Liver (tissue), 3 donors: ENCODE measurements at regions not wholly inside any gene's neighbourhood (a gene's known extent, or its start where the extent isn't known, plus 50 kb on each side); places are given as distances from the start of the nearest gene placed in this dataset.

ENCODE experiments used
- ATF3 ChIP-seq: IDR thresholded peaks from 2 replicates; pipeline ENCODE4 v1.6.1; 2016; ENCODE audit warnings: antibody characterized with exemption
- CTCF ChIP-seq: fragments of 150-350 bp; IDR thresholded peaks from 2 replicates; pipeline ENCODE4 v1.5.1; 2017; ENCODE audit warnings: improper control_type of control experiment, low read depth, low read length; ENCODE audit not compliant: missing input control
- FOXA1 ChIP-seq: IDR thresholded peaks from 2 replicates; pipeline ENCODE4 v1.6.1; 2016; ENCODE audit warnings: antibody characterized with exemption
- HNF4A ChIP-seq, 2 donors: conservative IDR thresholded peaks; 2 replicates each; pipeline ENCODE4 v1.6.1; 2016; ENCODE audit warnings: antibody characterized with exemption in 2 of 2, mild to moderate bottlenecking in 2 of 2
- JUND ChIP-seq, 2 donors: IDR thresholded peaks; 2 replicates each; pipeline ENCODE4 v1.6.1; 2016; ENCODE audit warnings: antibody characterized with exemption in 2 of 2
- MAX ChIP-seq: IDR thresholded peaks from 2 replicates; pipeline ENCODE4 v1.6.1; 2016; ENCODE audit warnings: antibody characterized with exemption
- RAD21 ChIP-seq, 2 donors: IDR thresholded peaks; 2 replicates each; pipeline ENCODE4 v1.6.1; 2016; ENCODE audit warnings: antibody characterized with exemption in 2 of 2, mild to moderate bottlenecking in 2 of 2
- REST ChIP-seq: IDR thresholded peaks from 2 replicates; pipeline ENCODE4 v1.6.1; 2016; ENCODE audit warnings: antibody characterized with exemption, mild to moderate bottlenecking
- SP1 ChIP-seq: IDR thresholded peaks from 2 replicates; pipeline ENCODE4 v1.6.1; 2018; ENCODE audit warnings: antibody characterized with exemption, mild to moderate bottlenecking
- TAF1 ChIP-seq: conservative IDR thresholded peaks from 2 replicates; pipeline ENCODE4 v1.6.1; 2016; ENCODE audit warnings: antibody characterized with exemption, mild to moderate bottlenecking
- YY1 ChIP-seq: IDR thresholded peaks from 2 replicates; pipeline ENCODE4 v1.6.1; 2016; ENCODE audit warnings: antibody characterized with exemption, mild to moderate bottlenecking
- ZBTB33 ChIP-seq: IDR thresholded peaks from 2 replicates; pipeline ENCODE4 v1.6.1; 2016; ENCODE audit warnings: antibody characterized with exemption
- donor health status: healthy.
- donor health status: healthy.

- TF ChIP-seq YY1 (no peak), CTCF (no peak), TAF1 (no peak), RAD21 (IDR thresholded peaks at IDR 0.05) (no peak), REST (no peak), ZBTB33 (no peak), SP1 (no peak), HNF4A (conservative IDR thresholded peaks at IDR 0.05) (no peak), FOXA1 (no peak), ATF3 (no peak), JUND (IDR thresholded peaks at IDR 0.05) (no peak), MAX (no peak)
These were observed 128.4 kb upstream of the PHF14 start for GRCh38 chr7:10845225-10845624.
